SK-N-DZ (cell line): ENCODE measurements at regions not wholly inside any gene's neighbourhood (a gene's known extent, or its start where the extent isn't known, plus 50 kb on each side); places are given as distances from the start of the nearest gene placed in this dataset.
A peak's percentile ranks its signal among the peaks of the same experiment; 100 is the strongest.

Experiments used
- DNase-seq: peaks from one replicate; pipeline ENCODE4 v3.0.0-alpha.2; 2015; ENCODE audit warnings: low spot score

GRCh38 chr5:68562308-68562707, 346.8 kb downstream of the PIK3R1 start:
- no peak for DNase-seq

- DNase-seq: peak; percentile 9
These were observed 349.9 kb downstream of the PIK3R1 start for GRCh38 chr5:68565427-68565826.

- no peak for DNase-seq
These were observed 361.2 kb downstream of the PIK3R1 start for GRCh38 chr5:68576805-68577204.

- no peak for DNase-seq
These were observed 366.7 kb downstream of the PIK3R1 start for GRCh38 chr5:68582284-68582683.

GRCh38 chr5:68587171-68587570, 371.6 kb downstream of the PIK3R1 start:
- DNase-seq: no peak

- DNase-seq: no peak
These were observed 376.3 kb downstream of the PIK3R1 start for GRCh38 chr5:68591850-68592249.

GRCh38 chr5:68592351-68592750, 376.8 kb downstream of the PIK3R1 start:
- no peak for DNase-seq

- DNase-seq: peak; percentile 29
These were observed 377.7 kb downstream of the PIK3R1 start for GRCh38 chr5:68593211-68593671.

GRCh38 chr5:68612972-68613371, 397.4 kb downstream of the PIK3R1 start:
- DNase-seq: no peak

GRCh38 chr5:68618501-68618900, 402.9 kb downstream of the PIK3R1 start:
- DNase-seq: no peak

GRCh38 chr5:68627001-68627400, 411.4 kb downstream of the PIK3R1 start:
- DNase-seq: no peak

GRCh38 chr5:68628082-68628814, 412.7 kb downstream of the PIK3R1 start:
- DNase-seq: peak; percentile 43

- no peak for DNase-seq
These were observed 414.8 kb downstream of the PIK3R1 start for GRCh38 chr5:68630354-68630753.

GRCh38 chr5:68631884-68632283, 416.3 kb downstream of the PIK3R1 start:
- no peak for DNase-seq

GRCh38 chr5:68641211-68641610, 425.7 kb downstream of the PIK3R1 start:
- DNase-seq: no peak

- no peak for DNase-seq
These were observed 427.5 kb downstream of the PIK3R1 start for GRCh38 chr5:68643064-68643463.

GRCh38 chr5:68644971-68645370, 429.4 kb downstream of the PIK3R1 start:
- no peak for DNase-seq

GRCh38 chr5:68646144-68646543, 430.6 kb downstream of the PIK3R1 start:
- no peak for DNase-seq

- no peak for DNase-seq
These were observed 432.2 kb downstream of the PIK3R1 start for GRCh38 chr5:68647743-68648142.

GRCh38 chr5:68648944-68649857, 433.6 kb downstream of the PIK3R1 start:
- DNase-seq: no peak

GRCh38 chr5:68652534-68652965, 437.0 kb downstream of the PIK3R1 start:
- DNase-seq: no peak

- peak; percentile 94 for DNase-seq
These were observed 437.9 kb downstream of the PIK3R1 start for GRCh38 chr5:68653471-68653870.
